HepG2 (cell line): ENCODE measurements at regions not wholly inside any gene's neighbourhood (a gene's known extent, or its start where the extent isn't known, plus 50 kb on each side); places are given as distances from the start of the nearest gene placed in this dataset.

Source experiments
- ATAC-seq: fragments of 200-7000 bp; cut with Tn5 transposase; 3 replicates; pipeline ENCODE4 v1.9.1; 2020; ENCODE audit warnings: mild to moderate bottlenecking, moderate library complexity
- BruUV-seq: library from RNA; stranded (reverse); fragments of 400-500 nt; replicated peaks from 2 replicates; lab custom pipeline; 2021; lab: Mats Ljungman, UMichigan
- CTCF ChIA-PET: fragments of 300-600 bp; formaldehyde crosslinking; extraction: SDS; loops from one replicate; lab custom pipeline; 2021; ENCODE audit warnings: low total read pairs, inconsistent platforms, low intra/inter-chr PET ratio; lab: Yijun Ruan, JAX
- POLR2A ChIA-PET: fragments of 350-600 bp; sonication (Branson Sonifier 250); formaldehyde crosslinking; loops from one replicate; lab custom pipeline; 2020; ENCODE audit warnings: antibody characterized with exemption, inconsistent platforms; lab: Yijun Ruan, JAX
- DNase-seq: peaks from one replicate; pipeline ENCODE4 v3.0.0-alpha.2; 2015; ENCODE audit warnings: low spot score
- FAIRE-seq: peaks from 3 replicates; lab custom pipeline; 2011; peaks lifted over from hg19 to GRCh38; lab: Jason Lieb, UNC
- H2AFZ ChIP-seq: one replicate; pipeline ENCODE4 v1.6.1; 2011; ENCODE audit warnings: low read length, inconsistent platforms
- H3K27ac ChIP-seq: fragments of 300-600 bp; 3 replicates; pipeline ENCODE4 v1.8.0; 2011; ENCODE audit warnings: mixed run types, mild to moderate bottlenecking, mixed read lengths, low read length, inconsistent platforms; ENCODE audit not compliant: insufficient read depth; ENCODE audit errors: extremely low read length
- H3K27me3 ChIP-seq, 2 experiments: fragments of 200-600 bp in 1 of 2; 2 replicates in 1 of 2; 3 replicates in 1 of 2; pipeline versions ENCODE4 v1.6.0 to v1.8.0; 2011; ENCODE audit warnings: low read length in 2 of 2, mild to moderate bottlenecking in 2 of 2, moderate library complexity in 2 of 2, inconsistent platforms in 1 of 2; ENCODE audit not compliant: insufficient read depth in 2 of 2, control insufficient read depth in 1 of 2
- H3K36me3 ChIP-seq, 2 experiments: fragments of 200-600 bp in 1 of 2; replicated peaks in 1 of 2; 2 replicates in 1 of 2; 3 replicates in 1 of 2; pipeline versions ENCODE4 v1.5.1 to v1.8.0; 2011; ENCODE audit warnings: low read length in 2 of 2, inconsistent platforms in 1 of 2; ENCODE audit not compliant: insufficient read depth in 2 of 2, control insufficient read depth in 1 of 2
- H3K4me1 ChIP-seq: 2 replicates; pipeline ENCODE4 v1.5.1; 2012; ENCODE audit warnings: low read length, inconsistent platforms; ENCODE audit not compliant: insufficient read depth
- H3K4me2 ChIP-seq: 2 replicates; pipeline ENCODE4 v1.6.0; 2011; ENCODE audit warnings: low read depth, low read length, inconsistent platforms
- H3K4me3 ChIP-seq, 3 experiments: fragments of 200-600 bp in 1 of 3; sonication (generic), shearing (Covaris generic) in 1 of 3; replicated peaks in 1 of 3; 2 replicates each; pipeline ENCODE4 v1.5.1; 2011 to 2016; ENCODE audit warnings: low read length in 3 of 3, inconsistent platforms in 2 of 3, low read depth in 2 of 3, mild to moderate bottlenecking in 2 of 3, control low read depth in 1 of 3, mixed read lengths in 1 of 3; ENCODE audit not compliant: insufficient read depth in 1 of 3
- H3K79me2 ChIP-seq: one replicate; pipeline ENCODE4 v1.6.1; 2011; ENCODE audit warnings: low read length, inconsistent platforms; ENCODE audit not compliant: insufficient read depth
- H3K9ac ChIP-seq: 2 replicates; pipeline ENCODE4 v1.6.0; 2011; ENCODE audit warnings: mild to moderate bottlenecking, low read depth, low read length, inconsistent platforms; ENCODE audit not compliant: insufficient read depth
- H3K9me3 ChIP-seq: 2 replicates; pipeline ENCODE4 v1.5.1; 2012; ENCODE audit warnings: mild to moderate bottlenecking, low read length
- H4K20me1 ChIP-seq: 2 replicates; pipeline ENCODE4 v1.6.0; 2011; ENCODE audit warnings: inconsistent platforms, mild to moderate bottlenecking, low read length, moderate library complexity; ENCODE audit not compliant: insufficient read depth
- HDAC1 ChIP-seq: sonication (generic); formaldehyde crosslinking; IDR thresholded peaks from 2 replicates; pipeline ENCODE4 v1.5.1; 2020; ENCODE audit warnings: mild to moderate bottlenecking, missing genetic modification reagents
- PHF21A ChIP-seq: sonication (generic); formaldehyde crosslinking; IDR thresholded peaks from 2 replicates; pipeline ENCODE4 v1.5.0; 2020; ENCODE audit warnings: mild to moderate bottlenecking, missing genetic modification reagents
- SNRNP70 ChIP-seq: fragments of 200-400 bp; formaldehyde crosslinking; IDR thresholded peaks from 2 replicates; pipeline ENCODE4 v1.6.1; 2017; ENCODE audit warnings: mild to moderate bottlenecking, low read depth, low read length, moderate library complexity
- ZBTB40 ChIP-seq, 2 experiments: fragments of 450-650 bp in 1 of 2; sonication (generic) in 1 of 2; formaldehyde crosslinking in 1 of 2; IDR thresholded peaks; 2 replicates each; pipeline versions ENCODE4 v1.6.1 to v1.8.0; 2016 to 2022; ENCODE audit warnings: antibody characterized with exemption in 1 of 2, mild to moderate bottlenecking in 1 of 2, missing genetic modification reagents in 1 of 2
- ZNF484 ChIP-seq: sonication (generic); formaldehyde crosslinking; IDR thresholded peaks from 2 replicates; pipeline ENCODE4 v1.5.1; 2020; ENCODE audit warnings: mild to moderate bottlenecking, low read depth, missing genetic modification reagents, borderline replicate concordance
- ZNF607 ChIP-seq: sonication (generic); formaldehyde crosslinking; IDR thresholded peaks from 2 replicates; pipeline ENCODE4 v1.5.1; 2020; ENCODE audit warnings: missing genetic modification reagents, mild to moderate bottlenecking, borderline replicate concordance
- WGBS: methylation state at CpG from one replicate; pipeline ENCODE4 v1.1.6; 2017; ENCODE audit warnings: low lambda C conversion rate; 5-methylcytosine and 5-hydroxymethylcytosine counted together
- in situ Hi-C: cut with HindIII; loops from 2 replicates; pipeline ENCODE4 v1.10.0; 2017; ENCODE audit warnings: low pct_unique_long_range_greater_than_20kb; ENCODE audit not compliant: extremely low pct_ligation_motif_present
- intact Hi-C: fragments of 100-400 bp; cut with micrococcal nuclease; formaldehyde crosslinking; loops from one replicate; pipeline ENCODE4 v1.10.0; 2022; ENCODE audit not compliant: unreplicated experiment

DNA sequence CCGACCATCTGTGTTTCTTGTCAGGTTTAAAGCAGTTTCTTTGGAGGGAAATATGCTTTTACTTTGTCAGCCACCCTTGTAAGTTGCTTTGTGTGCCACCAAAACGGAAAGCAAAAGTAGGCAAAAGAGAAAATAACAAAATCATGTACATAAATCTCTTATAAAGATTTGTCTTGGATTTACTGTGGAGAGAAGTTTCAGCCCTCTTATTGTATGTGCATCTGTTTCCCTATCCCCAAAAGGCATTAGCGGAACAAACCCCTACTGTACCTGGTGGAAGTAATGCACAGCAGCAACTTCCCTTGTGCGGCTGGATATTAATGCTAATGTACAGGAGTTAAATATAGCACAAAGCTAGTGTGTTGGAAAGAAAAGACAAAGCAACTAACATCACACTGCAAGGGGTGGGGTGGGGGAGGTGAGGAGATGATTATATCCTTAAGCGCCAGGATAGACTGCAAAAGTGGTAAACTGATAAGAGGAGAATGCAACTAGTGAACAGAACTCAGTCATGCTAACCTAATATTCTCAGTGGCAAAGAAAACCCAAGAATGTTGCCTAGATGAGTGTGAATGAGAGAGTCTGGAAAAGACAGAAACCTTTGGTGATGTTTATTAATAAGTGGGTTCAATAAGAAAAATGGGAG, 396.5 kb upstream of the MEF2C start:
- Histone ChIP-seq H3K4me3 (no peak overlapping the region), H3K36me3 (no peaks in the 10 kb centered on the region), H3K9me3 (no peaks in the 10 kb centered on the region), H3K4me2 (no peak overlapping the region), H3K9ac (no peak overlapping the region), H3K4me1 (no peaks in the 10 kb centered on the region), H2AFZ (no peak overlapping the region), H4K20me1 (no peaks in the 10 kb centered on the region), H3K79me2 (no peaks in the 10 kb centered on the region), H3K27me3 (no peaks in the 10 kb centered on the region), H3K27ac (no peak overlapping the region)
- in situ Hi-C loops (no loop called here), intact Hi-C loops (no loop called here)
- DNase-seq (no peak), ATAC-seq (no peak), FAIRE-seq (no peak)
- no peak for TF ChIP-seq ZNF484 (CRISPR knock-in tag)
- no peak for TF ChIP-seq ZNF607 (CRISPR knock-in tag)
- no peak for TF ChIP-seq HDAC1
- no peak for TF ChIP-seq SNRNP70
- TF ChIP-seq PHF21A (CRISPR knock-in tag) = no peak
- TF ChIP-seq ZBTB40 (IDR thresholded peaks at IDR 0.05) = no peak
- no peak for TF ChIP-seq ZBTB40 (CRISPR knock-in tag; IDR thresholded peaks at IDR 0.05)
- ChIA-PET POLR2A (no interaction called here), CTCF (no interaction called here)
- no TSS peak for BruUV-seq
- WGBS = 41% methylated on average over 5 of the region's 5 CpGs
